ENCODE measurements at regions not wholly inside any gene's neighbourhood (a gene's known extent, or its start where the extent isn't known, plus 50 kb on each side); places are given as distances from the start of the nearest gene placed in this dataset.

DNA sequence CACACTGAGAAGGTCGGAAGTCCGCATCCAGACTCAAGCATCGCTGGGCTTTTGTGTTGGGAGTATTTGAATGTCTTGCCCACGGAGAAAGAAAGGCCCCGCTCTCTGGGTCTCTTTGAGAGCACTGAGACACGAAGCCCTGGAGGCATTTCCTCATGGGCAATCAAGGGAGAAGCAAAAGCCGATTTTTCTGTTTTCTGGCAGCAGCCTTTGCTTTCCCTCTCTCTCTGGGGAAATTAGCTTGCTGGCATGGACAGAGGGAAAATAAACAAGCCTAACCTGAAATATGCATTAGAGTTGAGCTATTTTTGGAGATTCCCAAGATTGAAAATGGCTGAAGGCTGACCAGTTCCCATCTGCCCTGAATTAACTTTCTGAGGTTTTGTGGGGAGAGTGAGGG, 238.7 kb downstream of the HAPSTR1 start:
- TF ChIP-seq CTCF (IDR thresholded peaks at IDR 0.05; ENCODE audit: insufficient read depth, low read depth, low read length), result no peak
- TF ChIP-seq EZH2 (IDR thresholded peaks at IDR 0.05; ENCODE audit: insufficient read depth, low read length), result no peak
- H4K20me1 ChIP-seq (ENCODE audit: insufficient read depth, low read length), result no peaks in the 10 kb centered on the region
- Mint-ChIP-seq H3K27ac (ENCODE audit: unreplicated experiment) (no peak overlapping the region), H3K27me3 (ENCODE audit: low read depth, unreplicated experiment) (peaks cover 35% of the 10 kb centered on the region), H3K4me1 (ENCODE audit: low read depth, unreplicated experiment) (no peaks in the 10 kb centered on the region), H3K4me3 (ENCODE audit: unreplicated experiment) (no peak overlapping the region), H3K9me3 (ENCODE audit: unreplicated experiment) (peaks cover 3% of the 10 kb centered on the region), H3K36me3 (ENCODE audit: low read depth, unreplicated experiment) (no peaks in the 10 kb centered on the region)
- no peak overlapping the region for H3K9ac ChIP-seq (ENCODE audit: low read length)
- no peaks in the 10 kb centered on the region for H3K27me3 ChIP-seq (ENCODE audit: insufficient read depth, low read length)
- no peak overlapping the region for H3K4me3 ChIP-seq (ENCODE audit: insufficient read depth, low read depth, low read length)
- no peaks in the 10 kb centered on the region for H3K9me3 ChIP-seq (ENCODE audit: insufficient read depth, low read depth, low read length)
- H3K27ac ChIP-seq (ENCODE audit: low read depth, low read length), result no peak overlapping the region
- no peak overlapping the region for H3K4me2 ChIP-seq (ENCODE audit: low read length)
- no peaks in the 10 kb centered on the region for H3K79me2 ChIP-seq (ENCODE audit: insufficient read depth, low read length)
- no peak for DNase-seq (ENCODE audit: low read depth)
- H2AFZ ChIP-seq (ENCODE audit: low read depth, low read length), result no peak overlapping the region
- H3K36me3 ChIP-seq (ENCODE audit: insufficient read depth, low read length), result no peaks in the 10 kb centered on the region
- no peaks in the 10 kb centered on the region for H3K4me1 ChIP-seq (ENCODE audit: insufficient read depth, low read length)
- no peak for FAIRE-seq

GRCh38 chr16:9331503-9331902, 240.1 kb downstream of the HAPSTR1 start:
- Histone ChIP-seq H3K9me3 (ENCODE audit: insufficient read depth, low read depth, low read length) (no peaks in the 10 kb centered on the region), H3K79me2 (ENCODE audit: insufficient read depth, low read length) (no peaks in the 10 kb centered on the region), H3K9ac (ENCODE audit: low read length) (no peak overlapping the region), H2AFZ (ENCODE audit: low read depth, low read length) (no peak overlapping the region), H4K20me1 (ENCODE audit: insufficient read depth, low read length) (no peaks in the 10 kb centered on the region), H3K4me2 (ENCODE audit: low read length) (no peak overlapping the region), H3K27me3 (ENCODE audit: insufficient read depth, low read length) (no peaks in the 10 kb centered on the region), H3K4me1 (ENCODE audit: insufficient read depth, low read length) (no peaks in the 10 kb centered on the region), H3K27ac (ENCODE audit: low read depth, low read length) (no peak overlapping the region), H3K4me3 (ENCODE audit: insufficient read depth, low read depth, low read length) (no peak overlapping the region), H3K36me3 (ENCODE audit: insufficient read depth, low read length) (no peaks in the 10 kb centered on the region)
- no peak for TF ChIP-seq CTCF (IDR thresholded peaks at IDR 0.05; ENCODE audit: insufficient read depth, low read depth, low read length)
- no peak for TF ChIP-seq EZH2 (IDR thresholded peaks at IDR 0.05; ENCODE audit: insufficient read depth, low read length)
- Mint-ChIP-seq H3K36me3 (ENCODE audit: low read depth, unreplicated experiment) (no peaks in the 10 kb centered on the region), H3K27ac (ENCODE audit: unreplicated experiment) (no peak overlapping the region), H3K4me3 (ENCODE audit: unreplicated experiment) (no peak overlapping the region), H3K27me3 (ENCODE audit: low read depth, unreplicated experiment) (peaks cover 31% of the 10 kb centered on the region), H3K9me3 (ENCODE audit: unreplicated experiment) (peaks cover 3% of the 10 kb centered on the region), H3K4me1 (ENCODE audit: low read depth, unreplicated experiment) (no peaks in the 10 kb centered on the region)
- DNase-seq (ENCODE audit: low read depth) (no peak), FAIRE-seq (no peak)

- no peaks in the 10 kb centered on the region for H3K79me2 ChIP-seq (ENCODE audit: insufficient read depth, low read length)
- no peak overlapping the region for H3K27ac ChIP-seq (ENCODE audit: low read depth, low read length)
- no peaks in the 10 kb centered on the region for H3K9me3 ChIP-seq (ENCODE audit: insufficient read depth, low read depth, low read length)
- H3K4me1 ChIP-seq (ENCODE audit: insufficient read depth, low read length), result no peaks in the 10 kb centered on the region
- H3K9me3 Mint-ChIP-seq (ENCODE audit: unreplicated experiment), result no peaks in the 10 kb centered on the region
- TF ChIP-seq EZH2 (IDR thresholded peaks at IDR 0.05; ENCODE audit: insufficient read depth, low read length), result no peak
- no peak for TF ChIP-seq CTCF (IDR thresholded peaks at IDR 0.05; ENCODE audit: insufficient read depth, low read depth, low read length)
- H3K4me2 ChIP-seq (ENCODE audit: low read length), result no peak overlapping the region
- H3K4me1 Mint-ChIP-seq (ENCODE audit: low read depth, unreplicated experiment), result no peaks in the 10 kb centered on the region
- no peak overlapping the region for H3K9ac ChIP-seq (ENCODE audit: low read length)
- no peaks in the 10 kb centered on the region for H3K36me3 Mint-ChIP-seq (ENCODE audit: low read depth, unreplicated experiment)
- no peaks in the 10 kb centered on the region for H3K27me3 ChIP-seq (ENCODE audit: insufficient read depth, low read length)
- H3K4me3 Mint-ChIP-seq (ENCODE audit: unreplicated experiment), result no peak overlapping the region
- no peak overlapping the region for H3K27ac Mint-ChIP-seq (ENCODE audit: unreplicated experiment)
- H3K27me3 Mint-ChIP-seq (ENCODE audit: low read depth, unreplicated experiment), result peaks cover 20% of the 10 kb centered on the region
- H2AFZ ChIP-seq (ENCODE audit: low read depth, low read length), result no peak overlapping the region
- FAIRE-seq (no peak), DNase-seq (ENCODE audit: low read depth) (no peak)
- H3K4me3 ChIP-seq (ENCODE audit: insufficient read depth, low read depth, low read length), result no peak overlapping the region
- H3K36me3 ChIP-seq (ENCODE audit: insufficient read depth, low read length), result no peaks in the 10 kb centered on the region
- H4K20me1 ChIP-seq (ENCODE audit: insufficient read depth, low read length), result no peaks in the 10 kb centered on the region
These were observed 241.2 kb downstream of the HAPSTR1 start for GRCh38 chr16:9332574-9333148.
